Gastrocnemius medialis (tissue), 4 donors: ENCODE measurements at regions not wholly inside any gene's neighbourhood (a gene's known extent, or its start where the extent isn't known, plus 50 kb on each side); places are given as distances from the start of the nearest gene placed in this dataset.

Experiments
- POLR2A ChIP-seq, 2 donors: fragments of 450-650 bp; IDR thresholded peaks; one replicate each; pipeline ENCODE4 v1.6.1; 2017; ENCODE audit warnings: antibody characterized with exemption in 2 of 2, mild to moderate bottlenecking in 2 of 2, moderate library complexity in 2 of 2
- TF ChIP-seq, protein P1 (sequence below), 5 experiments: fragments of 450-650 bp in 3 of 5; fragments of 200-600 bp in 2 of 5; sonication (generic) in 2 of 5; IDR thresholded peaks in 4 of 5; conservative IDR thresholded peaks in 1 of 5; 1 replicate in 4 of 5; 2 replicates in 1 of 5; pipeline ENCODE4 v1.5.1; 2016 to 2019; ENCODE audit warnings: antibody characterized with exemption in 5 of 5, mild to moderate bottlenecking in 3 of 5, moderate library complexity in 3 of 5

DNA sequence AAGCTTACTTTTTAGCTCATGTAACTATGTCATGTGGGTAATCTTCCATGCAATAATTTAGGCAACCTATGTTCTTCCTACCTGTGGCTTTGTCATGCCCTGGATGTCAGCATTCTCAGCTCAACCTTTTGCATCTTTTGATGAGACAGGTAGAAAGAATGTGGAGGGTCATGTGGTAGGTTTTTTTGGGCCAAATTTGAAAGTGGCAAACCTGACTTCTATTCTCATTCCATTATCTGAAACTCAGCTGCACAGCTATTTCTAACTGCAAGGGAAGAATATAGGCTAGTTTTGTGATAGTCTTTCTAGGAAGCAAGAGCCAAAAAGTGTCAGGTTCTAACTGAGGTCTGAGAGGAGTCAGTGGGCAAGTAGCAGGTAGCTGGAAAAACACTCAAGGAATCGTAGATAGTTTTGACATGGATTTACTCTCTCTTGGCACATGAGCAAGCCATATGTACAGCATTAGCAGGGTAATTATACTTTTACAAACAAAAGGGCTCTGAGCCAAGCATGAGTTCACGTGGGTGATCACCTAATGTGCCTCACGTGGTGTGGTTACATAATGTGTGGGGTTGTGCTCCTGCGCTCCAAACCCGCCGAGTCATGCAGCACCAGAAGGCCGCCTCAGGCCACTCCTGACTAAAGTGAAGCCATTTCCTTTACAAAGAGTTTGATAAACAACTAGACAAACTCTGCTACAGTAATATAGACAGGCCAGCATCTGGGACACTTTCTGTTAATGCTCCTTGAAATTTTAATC, 1013.8 kb downstream of the PLA2G4A start:
- TF ChIP-seq, protein P1, sequence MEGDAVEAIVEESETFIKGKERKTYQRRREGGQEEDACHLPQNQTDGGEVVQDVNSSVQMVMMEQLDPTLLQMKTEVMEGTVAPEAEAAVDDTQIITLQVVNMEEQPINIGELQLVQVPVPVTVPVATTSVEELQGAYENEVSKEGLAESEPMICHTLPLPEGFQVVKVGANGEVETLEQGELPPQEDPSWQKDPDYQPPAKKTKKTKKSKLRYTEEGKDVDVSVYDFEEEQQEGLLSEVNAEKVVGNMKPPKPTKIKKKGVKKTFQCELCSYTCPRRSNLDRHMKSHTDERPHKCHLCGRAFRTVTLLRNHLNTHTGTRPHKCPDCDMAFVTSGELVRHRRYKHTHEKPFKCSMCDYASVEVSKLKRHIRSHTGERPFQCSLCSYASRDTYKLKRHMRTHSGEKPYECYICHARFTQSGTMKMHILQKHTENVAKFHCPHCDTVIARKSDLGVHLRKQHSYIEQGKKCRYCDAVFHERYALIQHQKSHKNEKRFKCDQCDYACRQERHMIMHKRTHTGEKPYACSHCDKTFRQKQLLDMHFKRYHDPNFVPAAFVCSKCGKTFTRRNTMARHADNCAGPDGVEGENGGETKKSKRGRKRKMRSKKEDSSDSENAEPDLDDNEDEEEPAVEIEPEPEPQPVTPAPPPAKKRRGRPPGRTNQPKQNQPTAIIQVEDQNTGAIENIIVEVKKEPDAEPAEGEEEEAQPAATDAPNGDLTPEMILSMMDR (IDR thresholded peaks at IDR 0.05 in 4 of 5, conservative IDR thresholded peaks at IDR 0.05 in 1 of 5) = no peak
- TF ChIP-seq POLR2A (IDR thresholded peaks at IDR 0.05) = no peak
